EH (cell line): ENCODE measurements at regions not wholly inside any gene's neighbourhood (a gene's known extent, or its start where the extent isn't known, plus 50 kb on each side); places are given as distances from the start of the nearest gene placed in this dataset.

Source experiments
- DNase-seq: peaks from one replicate; pipeline ENCODE4 v3.0.0-alpha.2; 2015; ENCODE audit warnings: low read depth

DNA sequence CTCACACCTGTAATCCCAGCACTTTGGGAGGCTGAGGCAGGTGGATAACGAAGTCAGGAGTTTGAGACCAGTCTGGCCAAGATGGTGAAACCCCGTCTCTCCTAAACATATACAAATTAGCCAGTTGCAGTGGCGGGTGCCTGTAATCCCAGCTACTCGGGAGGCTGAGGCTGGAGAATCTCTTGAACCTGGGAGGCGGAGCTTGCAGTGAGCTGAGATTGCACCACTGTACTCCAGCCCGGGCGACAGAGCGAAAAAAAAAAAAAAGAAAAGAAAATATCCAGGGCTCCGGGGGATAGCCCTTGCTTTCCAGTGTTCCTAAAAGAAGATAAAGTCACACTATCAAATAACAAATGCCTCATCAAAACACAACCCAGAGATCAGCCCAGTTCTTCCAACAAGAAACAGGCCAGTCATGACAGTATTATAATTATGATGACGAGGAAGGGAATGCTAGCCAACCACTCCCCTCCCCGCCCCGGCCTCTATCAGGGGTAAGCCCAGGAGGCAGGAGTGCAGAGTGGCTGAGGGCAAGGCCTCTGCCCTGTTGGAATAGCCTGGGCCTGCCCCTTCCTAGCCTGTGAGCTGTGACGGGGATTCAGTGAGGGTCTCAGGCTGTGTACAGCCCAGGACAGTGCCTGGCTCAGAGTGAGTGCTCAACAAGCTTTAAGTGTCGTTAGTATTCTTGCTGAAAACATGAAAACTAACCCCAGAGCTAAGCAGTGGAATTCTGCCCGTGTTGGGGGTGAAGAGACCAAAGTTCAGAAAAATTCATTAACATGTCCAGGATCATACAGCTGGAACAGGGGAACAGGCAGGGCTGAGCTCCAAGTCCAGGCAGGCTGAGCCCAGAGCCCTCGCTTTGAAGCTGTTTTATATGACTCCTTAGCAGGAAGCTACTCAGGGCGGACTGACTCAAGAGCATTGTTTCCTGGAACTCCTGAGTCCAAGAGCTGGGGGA is 54.3 kb downstream of the FAM241B start:
- DNase-seq = peak; percentile 41

DNA sequence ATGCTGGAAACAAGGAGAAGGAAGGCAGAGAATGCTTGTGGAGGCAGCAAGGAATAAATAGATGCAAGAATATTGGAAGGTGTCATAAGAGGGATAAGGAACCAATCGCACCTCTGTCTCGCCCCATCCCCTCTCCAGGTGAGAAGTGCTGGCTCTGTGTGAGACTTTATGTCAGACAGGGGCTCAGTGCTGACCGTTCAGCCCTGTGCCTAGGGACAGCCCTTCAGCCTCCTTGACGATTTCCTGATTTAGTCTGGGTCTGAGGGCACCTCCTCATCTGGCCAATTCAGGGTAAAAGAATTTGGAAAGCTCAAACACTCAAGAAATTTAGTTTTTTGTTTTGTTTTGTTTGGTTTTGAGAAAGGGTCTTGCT is 54.9 kb downstream of the FAM241B start:
- DNase-seq = no peak

DNA sequence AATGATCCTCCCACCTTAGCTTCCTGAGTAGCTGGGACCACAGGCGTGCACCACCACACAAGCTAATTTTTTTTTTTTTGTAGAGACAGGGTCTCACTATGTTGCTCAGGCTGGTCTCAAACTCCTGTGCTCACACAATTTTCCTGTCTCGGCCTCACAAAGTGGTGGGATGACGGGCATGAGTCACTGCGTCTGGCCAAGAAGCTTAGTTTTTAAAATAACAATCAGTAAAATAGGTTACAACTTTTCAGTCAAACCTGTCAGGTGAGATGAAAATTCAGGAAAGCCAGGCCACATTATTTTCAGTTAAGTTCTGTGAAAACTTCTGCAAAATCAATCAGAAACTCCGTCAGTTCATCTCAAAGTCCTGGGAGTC is 55.4 kb downstream of the FAM241B start:
- no peak for DNase-seq

DNA sequence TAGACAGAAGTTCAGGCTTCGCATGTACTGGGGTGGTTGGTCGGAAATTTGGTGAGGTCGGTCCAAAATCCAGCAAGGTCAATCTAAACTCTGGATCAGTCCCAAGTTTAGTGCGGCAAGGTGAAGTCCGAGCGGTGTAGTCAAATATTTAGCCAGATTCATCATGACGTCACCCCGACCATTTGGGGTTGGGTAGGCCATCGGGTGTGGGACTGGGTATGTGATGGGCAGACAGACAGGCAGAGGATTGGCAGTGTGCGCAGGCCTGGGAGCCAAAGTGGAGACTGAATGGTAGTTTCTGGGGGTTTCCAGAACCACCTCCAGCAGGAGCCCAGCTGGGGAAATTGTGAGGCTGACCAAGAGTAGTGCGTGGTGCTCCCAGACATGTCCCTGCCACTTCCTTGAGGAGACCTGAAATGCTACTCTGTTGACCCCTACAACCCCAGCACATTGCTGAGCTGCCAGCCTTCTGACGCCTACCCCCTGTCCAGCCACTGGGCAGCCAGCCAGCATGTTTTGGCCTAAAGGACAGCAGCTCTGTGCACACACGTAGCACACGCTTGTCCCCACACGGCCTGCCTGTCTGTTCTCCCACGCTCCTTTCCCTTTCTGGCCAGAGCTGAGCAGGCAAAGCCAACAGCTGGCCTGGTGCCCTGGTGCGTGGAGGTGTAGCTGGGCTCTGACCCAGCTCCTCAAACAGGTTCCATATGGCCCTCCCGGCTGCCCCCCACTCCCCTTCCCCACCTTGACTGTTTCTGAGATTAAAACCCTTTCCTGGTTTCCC is 55.9 kb downstream of the FAM241B start:
- peak; percentile 75 for DNase-seq

DNA sequence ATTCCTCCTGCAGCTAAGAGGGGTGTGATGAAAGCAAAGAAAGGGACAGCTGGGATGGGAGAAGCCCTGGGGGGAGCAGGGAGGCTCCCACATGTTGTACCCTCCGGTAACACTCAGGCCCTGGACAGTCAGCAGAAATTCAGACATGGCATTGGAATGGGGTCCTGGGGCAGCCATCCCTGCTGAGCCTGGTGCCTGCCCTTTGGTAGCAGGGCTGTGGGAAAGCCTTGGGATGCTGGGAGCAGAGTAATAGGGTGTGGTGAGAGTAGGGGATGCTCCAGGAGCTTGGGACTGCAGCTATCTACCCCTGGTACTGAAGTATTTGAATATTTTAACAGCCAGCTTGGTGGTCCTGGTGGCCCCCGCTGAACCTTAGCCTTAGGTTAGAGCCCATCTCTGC is 56.8 kb downstream of the FAM241B start:
- DNase-seq = no peak

DNA sequence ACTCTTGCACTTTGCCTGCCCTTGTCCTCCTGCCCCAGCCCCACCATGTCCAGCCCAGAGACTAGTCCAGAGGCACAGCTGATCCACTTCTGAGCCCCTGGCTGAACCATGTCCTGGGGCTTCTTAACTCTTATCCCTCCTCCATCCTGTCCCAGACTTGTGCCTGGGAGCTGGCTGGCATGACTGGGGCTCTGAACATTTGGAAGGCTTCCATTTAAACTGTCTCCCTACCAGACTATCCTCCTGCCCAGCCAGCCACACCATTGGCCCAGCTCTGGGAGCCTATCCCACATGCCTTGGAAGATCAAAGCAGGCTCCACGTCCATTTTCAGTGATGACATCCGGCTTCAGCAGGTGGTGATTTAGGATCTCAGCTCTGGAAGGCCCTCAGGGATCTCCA is 57.4 kb downstream of the FAM241B start:
- no peak for DNase-seq

DNA sequence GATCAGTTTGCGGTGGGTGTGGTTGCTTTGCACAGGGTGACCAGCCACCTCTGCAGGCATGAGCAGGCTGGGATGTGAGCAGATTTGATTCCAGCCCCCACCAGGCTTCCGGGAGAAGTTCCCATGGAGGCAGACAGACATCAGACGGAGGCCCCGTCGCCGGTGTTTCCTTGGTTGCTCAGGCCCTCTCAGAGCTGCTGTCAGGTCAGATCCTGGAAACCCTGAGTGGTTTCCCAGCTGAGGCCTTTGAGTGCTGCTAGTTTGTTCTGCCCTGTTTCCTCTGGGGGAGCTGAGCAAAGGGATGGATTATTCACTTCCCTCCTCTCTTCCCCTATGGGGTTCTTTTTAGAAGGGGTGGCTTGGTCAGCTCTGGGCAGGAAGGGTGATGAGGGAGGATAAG is 62.2 kb downstream of the FAM241B start:
- no peak for DNase-seq

DNA sequence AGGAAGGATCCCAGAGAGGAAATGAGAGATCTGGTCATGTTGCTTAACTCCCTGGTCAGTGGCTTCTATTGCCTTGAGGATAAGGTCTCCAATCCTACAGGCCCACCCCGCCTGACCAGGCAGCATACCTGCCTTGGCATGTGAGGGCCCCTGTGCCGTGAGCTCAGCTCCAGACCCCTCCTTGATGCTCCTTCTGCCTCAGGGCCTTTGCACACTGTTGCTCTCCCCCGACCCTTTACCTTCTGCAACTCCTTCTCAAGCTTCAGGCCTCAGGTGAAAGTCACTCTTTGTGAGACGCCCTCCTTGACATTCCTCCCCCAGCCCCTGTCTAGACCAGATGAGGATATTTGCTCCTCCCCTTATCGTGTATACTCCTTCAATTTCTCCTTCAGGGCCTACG is 62.8 kb downstream of the FAM241B start:
- no peak for DNase-seq

DNA sequence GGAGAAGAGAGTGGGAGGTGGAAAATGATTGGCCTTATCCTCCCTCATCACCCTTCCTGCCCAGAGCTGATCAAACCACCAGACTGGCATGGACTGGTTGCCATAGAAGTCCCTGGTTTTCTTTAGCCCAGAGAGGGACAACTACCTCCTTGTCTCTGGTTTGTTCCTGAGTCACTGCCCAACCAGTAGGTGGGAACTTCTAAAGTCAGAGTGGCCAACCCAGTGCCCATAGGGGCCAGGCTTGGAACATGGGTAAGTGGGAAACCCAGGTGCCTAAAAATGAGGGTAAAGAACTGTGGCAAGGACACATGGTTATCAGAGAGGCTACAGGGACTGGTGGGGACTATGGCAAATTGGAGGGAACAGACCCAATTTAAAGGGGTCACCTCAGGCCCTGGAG is 63.8 kb downstream of the FAM241B start:
- DNase-seq = no peak

DNA sequence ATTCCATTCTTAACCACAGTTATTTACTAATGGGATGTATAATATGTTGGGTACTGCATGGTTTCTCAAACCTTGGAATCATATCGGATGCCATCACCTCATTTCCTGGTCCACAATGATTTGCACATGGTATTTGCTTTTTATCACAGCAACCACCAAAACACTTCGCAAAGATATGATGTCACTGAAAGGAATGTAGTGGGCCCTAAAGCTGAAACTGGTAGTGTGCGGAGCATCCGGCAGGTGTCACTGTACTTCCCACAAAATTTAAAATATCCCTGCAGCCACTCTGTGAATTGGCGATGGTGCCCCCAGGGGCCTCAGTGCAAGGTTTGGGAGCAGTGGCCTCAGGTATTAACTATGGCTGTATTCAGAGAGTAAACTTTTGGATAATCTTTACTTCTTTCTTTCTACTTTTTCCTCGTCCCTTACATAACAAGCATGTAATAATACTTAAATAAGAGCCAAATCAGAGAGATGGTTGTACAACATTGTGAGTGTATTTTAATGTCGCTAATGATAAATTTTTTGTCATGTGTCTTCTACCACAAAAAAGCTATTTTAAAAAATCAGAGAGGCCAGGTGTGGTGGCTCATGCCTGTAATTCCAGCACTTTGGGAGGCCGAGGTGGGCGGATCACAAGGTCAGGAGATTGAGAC is 66.2 kb downstream of the FAM241B start:
- peak; percentile 96 for DNase-seq

DNA sequence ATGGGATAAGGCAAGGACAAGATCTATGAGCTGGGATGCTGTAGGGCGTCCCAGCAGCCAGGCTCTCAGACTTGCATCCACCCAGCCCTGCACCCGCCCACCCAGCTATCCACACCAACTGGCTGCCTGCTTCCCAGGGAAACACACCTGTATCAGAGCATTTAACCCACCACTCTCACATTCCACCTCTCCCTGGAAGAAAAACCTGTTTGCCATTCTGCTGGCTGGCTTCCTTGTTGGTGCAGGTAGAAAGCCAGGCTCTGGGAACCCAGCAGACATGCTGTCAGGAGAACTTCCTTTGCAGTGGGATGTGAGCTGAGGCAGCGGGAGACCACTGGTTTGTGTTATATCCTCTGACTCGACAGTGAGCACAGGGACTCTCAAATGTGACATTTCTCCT is 67.0 kb downstream of the FAM241B start:
- DNase-seq = no peak

DNA sequence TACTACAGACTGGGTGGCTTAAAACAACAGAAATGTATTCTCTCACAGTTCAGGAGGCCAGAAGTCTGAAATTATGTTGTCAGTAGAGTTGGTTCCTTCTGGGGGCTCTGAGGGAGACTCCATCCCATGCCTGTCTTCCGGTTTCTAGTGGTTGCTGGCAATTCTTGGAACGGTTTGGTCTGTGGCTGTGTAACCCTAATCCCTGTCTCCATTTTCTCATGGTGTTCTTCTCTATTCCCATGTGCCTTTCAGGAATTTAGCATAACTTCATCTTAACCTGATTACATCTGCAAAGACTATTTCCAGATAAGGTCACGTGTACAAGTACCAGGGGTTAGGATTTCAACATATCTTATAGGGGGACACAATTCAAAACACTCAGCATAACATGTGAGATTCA is 73.2 kb downstream of the FAM241B start:
- DNase-seq = peak; percentile 63

DNA sequence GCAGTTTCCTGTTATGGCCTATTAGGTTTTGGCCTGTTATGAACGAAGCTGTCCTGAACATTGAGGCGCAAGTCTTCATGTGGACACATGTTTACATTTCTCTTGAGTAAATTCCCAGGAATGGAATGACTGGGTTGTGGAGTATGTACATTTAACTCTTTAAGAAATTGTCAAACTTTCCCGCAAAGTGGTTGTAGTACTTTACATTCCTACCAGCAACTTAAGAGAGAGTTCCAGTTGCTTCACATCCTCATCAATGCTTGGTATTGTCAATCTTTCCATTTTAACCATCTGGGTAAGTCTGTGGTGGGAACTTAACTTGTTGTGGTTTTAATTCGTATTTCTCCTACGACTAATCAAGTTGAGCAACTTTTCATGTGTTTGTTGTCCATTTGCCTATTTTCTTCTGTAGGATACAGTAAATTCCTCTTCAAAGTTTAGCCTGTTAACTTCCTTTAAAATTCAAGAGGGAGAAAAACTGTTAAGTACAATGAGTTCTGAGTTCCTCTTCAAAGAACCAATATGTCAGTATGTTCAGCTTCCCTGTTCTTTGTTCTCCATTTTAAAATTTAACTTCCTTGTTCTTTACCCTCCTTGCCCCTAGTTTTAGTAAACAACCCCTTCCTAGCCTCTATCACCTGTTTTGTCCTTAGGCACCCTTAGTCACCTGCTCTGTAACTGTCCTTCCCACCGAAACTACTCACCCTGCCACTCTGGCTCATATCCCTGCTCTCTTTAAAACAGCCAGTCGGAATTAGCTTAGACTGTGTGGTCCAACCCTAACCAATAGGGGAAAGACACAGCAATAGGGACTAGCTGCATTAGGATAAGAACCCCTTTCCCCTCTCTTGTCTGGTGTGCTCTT is 74.0 kb downstream of the FAM241B start:
- peak; percentile 96 for DNase-seq

DNA sequence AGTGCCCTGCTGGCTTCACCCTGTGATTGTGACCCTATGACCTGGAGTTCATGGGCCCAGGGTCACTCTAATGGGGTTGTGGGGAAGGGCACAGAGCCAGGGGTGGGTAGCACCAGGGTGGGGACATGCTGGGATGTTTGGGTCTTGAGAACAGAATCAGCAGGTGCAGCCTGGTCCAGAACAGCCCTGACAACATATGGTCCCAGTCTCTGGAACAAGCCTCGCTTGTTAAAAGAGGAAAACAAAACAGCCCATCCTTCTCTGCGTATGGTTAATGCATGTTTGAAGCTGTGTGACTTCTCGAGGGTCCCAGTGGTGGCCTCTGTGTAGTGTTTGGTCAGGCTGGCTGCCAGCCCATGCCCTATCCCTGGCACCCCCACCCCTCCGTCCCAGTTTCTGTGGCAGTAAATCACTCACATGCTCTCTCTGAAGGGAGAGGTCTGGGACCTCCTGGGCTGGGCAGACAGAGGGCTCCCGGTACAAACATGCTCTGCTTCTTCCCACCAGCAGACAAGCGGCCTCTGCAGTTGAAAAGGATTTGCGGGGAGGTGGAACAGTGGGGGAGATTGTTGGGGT is 79.4 kb downstream of the FAM241B start:
- DNase-seq = no peak

DNA sequence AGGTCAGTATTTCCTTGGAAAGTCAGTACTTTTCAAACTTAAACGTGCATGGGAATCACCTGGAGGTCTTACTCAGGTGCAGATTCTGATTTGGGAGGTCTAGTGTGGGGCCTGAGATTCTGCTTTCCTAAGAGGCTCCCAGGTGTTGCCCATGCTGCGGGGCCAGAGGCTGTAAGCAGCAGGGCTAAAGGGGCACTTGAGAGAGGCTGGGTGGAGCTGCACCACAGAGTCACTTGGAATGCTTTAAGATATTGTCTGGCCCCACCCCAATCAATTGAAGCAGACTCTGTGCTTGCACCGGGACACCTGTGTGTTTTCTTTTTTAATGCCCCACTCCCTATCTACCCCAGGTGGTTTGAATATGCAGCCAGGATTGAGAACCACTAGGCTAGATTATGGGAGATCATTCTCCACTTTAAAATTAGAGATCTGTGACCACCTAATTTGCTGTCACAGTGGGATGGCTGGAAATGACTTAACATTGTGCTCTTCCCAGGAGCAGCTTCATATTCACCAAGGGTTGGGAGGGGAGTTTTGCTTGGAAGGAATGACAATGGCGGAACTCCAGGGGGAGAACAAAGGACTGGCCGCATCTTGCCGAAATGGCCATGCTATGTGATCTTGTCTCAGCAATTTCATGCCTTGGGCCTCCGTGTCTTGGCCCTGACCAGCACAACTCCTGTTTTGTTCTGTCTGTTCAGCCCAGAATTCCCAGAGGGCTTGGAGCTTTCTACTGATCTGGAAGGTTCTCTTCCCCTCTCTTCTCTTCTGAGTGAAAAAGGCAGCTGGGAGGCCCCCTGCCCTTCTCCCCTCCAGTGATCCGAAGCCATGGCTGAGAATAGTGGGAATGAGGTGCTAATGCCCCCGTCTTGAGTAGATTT is 80.2 kb downstream of the FAM241B start:
- no peak for DNase-seq

DNA sequence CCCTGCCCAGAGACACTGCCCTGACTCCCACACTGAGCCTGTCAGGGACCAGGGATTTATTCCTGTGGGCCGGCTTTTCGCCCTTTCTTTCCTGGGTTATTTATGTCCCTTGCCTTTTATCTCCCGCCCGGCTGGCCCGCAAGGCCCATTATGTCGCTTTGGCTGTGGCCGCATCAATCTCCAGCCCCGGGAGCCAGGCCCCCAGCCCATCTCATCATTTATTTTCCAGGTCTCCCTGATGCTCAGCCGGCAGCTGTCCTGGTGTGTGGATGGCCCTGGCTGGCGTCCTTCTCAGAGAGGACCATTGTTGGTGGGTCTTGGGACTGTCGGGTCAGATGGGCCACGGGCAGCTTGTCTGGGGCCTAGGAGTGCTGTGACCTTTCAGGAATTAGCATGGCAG is 82.3 kb downstream of the FAM241B start:
- no peak for DNase-seq

DNA sequence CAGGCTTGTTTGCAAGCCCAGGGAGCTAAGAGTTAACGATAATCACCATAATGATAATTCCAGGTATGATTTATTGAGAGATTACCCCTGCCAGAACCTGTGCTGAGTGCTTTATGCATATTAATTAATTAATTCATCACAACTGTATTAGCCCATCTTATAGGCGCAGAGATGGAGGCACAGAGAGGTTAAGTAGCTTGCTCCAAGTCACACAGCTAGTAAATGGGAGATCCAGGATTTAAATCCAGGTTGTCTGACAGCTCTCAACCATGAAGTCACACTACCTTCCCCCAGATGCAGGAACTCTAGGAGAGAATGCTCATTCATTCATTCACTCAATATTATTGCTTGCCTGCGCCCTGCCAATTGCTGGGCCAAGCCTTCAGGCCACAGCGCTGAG is 84.5 kb downstream of the FAM241B start:
- DNase-seq = no peak

DNA sequence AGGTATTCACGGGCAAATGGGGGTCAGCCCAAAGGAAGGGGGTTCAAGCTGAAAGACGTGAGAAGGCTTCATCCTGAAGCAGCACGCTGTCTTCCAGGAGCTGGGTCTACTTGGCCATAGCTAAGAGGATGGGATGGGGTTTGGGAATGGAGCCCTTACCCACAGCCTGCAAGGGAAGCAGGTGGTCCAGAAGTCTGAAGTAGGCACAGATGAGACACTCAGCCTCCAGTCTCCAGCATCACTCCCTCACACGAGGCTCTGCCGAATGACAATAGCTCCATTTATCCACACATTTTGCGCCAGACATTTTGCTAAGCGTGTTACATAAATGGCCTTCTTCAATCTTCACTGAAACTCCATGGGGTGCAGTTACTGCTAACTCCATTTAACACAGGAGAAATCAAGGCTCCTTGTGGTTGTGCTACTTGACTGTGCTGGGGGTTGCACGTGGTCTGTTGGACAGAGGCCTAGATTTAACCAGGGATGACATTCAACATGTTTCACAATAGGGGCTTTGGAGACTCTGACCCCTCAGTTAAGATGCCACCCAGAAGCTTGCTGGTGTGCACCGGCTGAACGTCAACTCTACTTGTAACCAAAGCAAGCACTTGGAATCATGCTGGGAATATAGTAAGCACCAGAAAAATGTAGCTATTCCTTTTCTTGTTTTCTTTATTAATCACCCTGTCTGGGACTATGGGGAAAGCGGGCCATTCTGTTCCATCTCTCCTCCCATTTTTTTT is 85.3 kb downstream of the FAM241B start:
- peak; percentile 88 for DNase-seq

DNA sequence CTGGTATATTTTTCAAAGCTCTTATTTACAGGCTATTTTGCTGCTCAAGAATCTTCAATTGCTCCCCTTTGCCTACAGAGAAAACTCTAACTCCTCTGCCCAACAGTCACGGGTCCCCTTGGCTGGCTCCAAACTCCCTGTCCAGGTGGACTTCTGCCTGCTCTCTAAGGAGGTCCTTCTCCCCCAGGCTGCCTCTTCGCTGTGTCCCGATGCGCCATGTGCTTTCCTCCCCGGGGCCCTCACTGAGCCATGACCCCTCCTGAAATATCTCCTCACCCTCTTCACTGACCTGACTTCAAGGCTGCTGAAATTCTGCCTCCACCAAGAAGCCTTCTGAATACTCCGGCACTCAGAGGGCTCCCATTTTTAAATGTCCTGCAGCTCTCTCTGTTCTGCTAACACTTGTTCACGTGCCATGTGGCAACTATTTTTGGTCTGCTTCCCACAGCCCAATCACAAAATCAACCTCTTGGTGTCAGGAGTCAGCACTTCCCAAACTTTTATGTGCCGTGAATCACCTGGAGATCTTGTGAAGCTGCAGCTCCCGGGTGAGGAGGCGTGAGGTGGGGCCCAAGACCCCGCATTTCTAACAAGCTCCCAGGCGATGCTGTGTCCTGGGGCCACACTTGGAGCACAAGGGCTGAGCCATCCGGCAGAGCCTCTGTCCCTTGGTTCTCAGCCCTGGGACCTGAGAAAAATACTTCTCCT is 85.7 kb upstream of the COL13A1 start:
- DNase-seq = no peak
